ENCODE measurements at regions not wholly inside any gene's neighbourhood (a gene's known extent, or its start where the extent isn't known, plus 50 kb on each side); places are given as distances from the start of the nearest gene placed in this dataset.

GRCh38 chr18:39840406-39840805 is 2114.6 kb upstream of the PIK3C3 start:
- no peaks in the 10 kb centered on the region for H3K36me3 ChIP-seq (ENCODE audit: insufficient read depth)
- no peak overlapping the region for H2AFZ ChIP-seq (ENCODE audit: low read depth)
- H3K4me2 ChIP-seq = no peak overlapping the region
- TF ChIP-seq CTCF (conservative IDR thresholded peaks at IDR 0.05; ENCODE audit: low read depth, low read length) = no peak
- H3K4me1 ChIP-seq (ENCODE audit: low read depth, poor library complexity, severe bottlenecking) = no peaks in the 10 kb centered on the region
- H3K9ac ChIP-seq = no peak overlapping the region
- H3K27me3 ChIP-seq (ENCODE audit: insufficient read depth, low read depth) = no peaks in the 10 kb centered on the region
- H3K27ac ChIP-seq = no peak overlapping the region
- H4K20me1 ChIP-seq (ENCODE audit: insufficient read depth) = no peaks in the 10 kb centered on the region
- H3K4me3 ChIP-seq (IDR thresholded peaks at IDR 0.05; ENCODE audit: insufficient read depth, low read depth, low read length) = no peak overlapping the region
- H3K79me2 ChIP-seq (ENCODE audit: insufficient read depth, low read depth) = no peaks in the 10 kb centered on the region

GRCh38 chr18:39839782-39840181 is 2115.3 kb upstream of the PIK3C3 start:
- no peak overlapping the region for H2AFZ ChIP-seq (ENCODE audit: low read depth)
- H3K9ac ChIP-seq = no peak overlapping the region
- no peaks in the 10 kb centered on the region for H4K20me1 ChIP-seq (ENCODE audit: insufficient read depth)
- H3K27ac ChIP-seq = no peak overlapping the region
- no peaks in the 10 kb centered on the region for H3K36me3 ChIP-seq (ENCODE audit: insufficient read depth)
- H3K4me2 ChIP-seq = no peak overlapping the region
- H3K79me2 ChIP-seq (ENCODE audit: insufficient read depth, low read depth) = no peaks in the 10 kb centered on the region
- H3K27me3 ChIP-seq (ENCODE audit: insufficient read depth, low read depth) = no peaks in the 10 kb centered on the region
- no peak overlapping the region for H3K4me3 ChIP-seq (IDR thresholded peaks at IDR 0.05; ENCODE audit: insufficient read depth, low read depth, low read length)
- no peak for TF ChIP-seq CTCF (conservative IDR thresholded peaks at IDR 0.05; ENCODE audit: low read depth, low read length)
- H3K4me1 ChIP-seq (ENCODE audit: low read depth, poor library complexity, severe bottlenecking) = no peaks in the 10 kb centered on the region

- no peak overlapping the region for H3K9ac ChIP-seq
- no peaks in the 10 kb centered on the region for H3K79me2 ChIP-seq (ENCODE audit: insufficient read depth, low read depth)
- no peaks in the 10 kb centered on the region for H3K27me3 ChIP-seq (ENCODE audit: insufficient read depth, low read depth)
- TF ChIP-seq CTCF (conservative IDR thresholded peaks at IDR 0.05; ENCODE audit: low read depth, low read length) = no peak
- H3K4me3 ChIP-seq (IDR thresholded peaks at IDR 0.05; ENCODE audit: insufficient read depth, low read depth, low read length) = no peak overlapping the region
- H3K4me1 ChIP-seq (ENCODE audit: low read depth, poor library complexity, severe bottlenecking) = no peaks in the 10 kb centered on the region
- H3K27ac ChIP-seq = no peak overlapping the region
- H4K20me1 ChIP-seq (ENCODE audit: insufficient read depth) = no peaks in the 10 kb centered on the region
- H2AFZ ChIP-seq (ENCODE audit: low read depth) = no peak overlapping the region
- no peaks in the 10 kb centered on the region for H3K36me3 ChIP-seq (ENCODE audit: insufficient read depth)
- no peak overlapping the region for H3K4me2 ChIP-seq
Measured at GRCh38 chr18:39838831-39839230, 2116.2 kb upstream of the PIK3C3 start.

DNA sequence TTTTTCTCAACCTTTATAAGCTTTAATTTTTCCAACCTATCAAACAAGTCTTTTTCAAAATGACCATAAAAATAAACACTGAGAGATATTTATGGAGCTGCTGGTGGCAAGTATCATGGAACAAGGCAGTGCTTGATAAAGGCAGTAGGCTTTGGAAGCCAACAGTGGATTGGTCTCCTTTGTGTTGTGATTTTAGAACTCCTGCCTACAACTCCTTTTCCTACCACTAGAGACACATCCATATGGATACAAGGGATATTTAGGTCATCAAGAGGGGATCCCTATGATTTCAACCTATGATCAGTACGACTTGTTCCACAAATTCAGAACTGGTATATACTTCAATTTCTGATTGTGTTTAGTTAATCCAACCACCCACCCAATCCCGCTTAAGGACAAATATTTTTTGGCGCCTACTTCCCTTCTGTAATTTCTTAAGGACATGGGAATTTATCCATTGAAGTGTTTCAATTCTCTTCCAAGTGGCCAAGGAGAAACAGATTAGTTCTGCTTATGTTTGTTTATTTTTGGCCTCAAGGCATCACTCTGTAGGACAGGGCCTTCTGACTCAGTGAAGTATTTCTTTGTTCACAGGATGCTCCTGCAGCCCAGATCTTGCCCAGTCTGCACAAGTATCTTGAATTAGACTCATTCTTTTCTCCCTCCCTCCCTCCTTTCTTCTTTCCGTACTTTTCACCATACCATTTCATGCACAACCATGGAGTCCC is 2119.6 kb upstream of the PIK3C3 start:
- no peaks in the 10 kb centered on the region for H3K27me3 ChIP-seq (ENCODE audit: insufficient read depth, low read depth)
- H3K4me3 ChIP-seq (IDR thresholded peaks at IDR 0.05; ENCODE audit: insufficient read depth, low read depth, low read length) = no peak overlapping the region
- no peak overlapping the region for H2AFZ ChIP-seq (ENCODE audit: low read depth)
- H3K27ac ChIP-seq = no peak overlapping the region
- TF ChIP-seq CTCF (conservative IDR thresholded peaks at IDR 0.05; ENCODE audit: low read depth, low read length) = no peak
- H3K79me2 ChIP-seq (ENCODE audit: insufficient read depth, low read depth) = no peaks in the 10 kb centered on the region
- H3K4me2 ChIP-seq = no peak overlapping the region
- H4K20me1 ChIP-seq (ENCODE audit: insufficient read depth) = no peaks in the 10 kb centered on the region
- H3K9ac ChIP-seq = no peak overlapping the region
- no peaks in the 10 kb centered on the region for H3K4me1 ChIP-seq (ENCODE audit: low read depth, poor library complexity, severe bottlenecking)
- no peaks in the 10 kb centered on the region for H3K36me3 ChIP-seq (ENCODE audit: insufficient read depth)
